K562 (cell line): ENCODE measurements at regions not wholly inside any gene's neighbourhood (a gene's known extent, or its start where the extent isn't known, plus 50 kb on each side); places are given as distances from the start of the nearest gene placed in this dataset.

ENCODE experiments used
- ATAC-seq: fragments of 200-7000 bp; cut with Tn5 transposase; 3 replicates; pipeline ENCODE4 v1.9.1; 2020; ENCODE audit warnings: moderate library complexity
- BruUV-seq: library from RNA; stranded (reverse); fragments of 400-500 nt; replicated peaks from 2 replicates; lab custom pipeline; 2021; lab: Mats Ljungman, UMichigan
- CTCF ChIA-PET: fragments of 300-600 bp; formaldehyde crosslinking; extraction: SDS; loops from one replicate; lab custom pipeline; 2021; ENCODE audit warnings: low intra/inter-chr PET ratio; lab: Yijun Ruan, JAX
- POLR2A ChIA-PET: fragments of 300-600, 350-650 bp; sonication (Branson Sonifier 250); formaldehyde crosslinking; extraction: SDS; loops from one replicate; lab custom pipeline; 2021; ENCODE audit warnings: antibody characterized with exemption, inconsistent platforms; lab: Yijun Ruan, JAX
- DNase-seq, 4 experiments: peaks; one replicate each; pipeline versions ENCODE4 v3.0.0 to v3.0.0-alpha.2; 2011 to 2018; ENCODE audit warnings: low spot score in 3 of 4, mixed read lengths in 3 of 4; ENCODE audit errors: extremely low read depth in 1 of 4
- FAIRE-seq: peaks from 2 replicates; lab custom pipeline; 2011; peaks lifted over from hg19 to GRCh38; lab: Jason Lieb, UNC
- H2AFZ ChIP-seq: 2 replicates; pipeline ENCODE4 v1.6.0; 2011; ENCODE audit warnings: low read depth, low read length, control low read depth, inconsistent platforms
- H3K27ac ChIP-seq: fragments of 200-600 bp; 3 replicates; pipeline ENCODE4 v1.8.0; 2011; ENCODE audit warnings: low read depth, mild to moderate bottlenecking, control low read depth, inconsistent platforms, low read length, moderate library complexity, mixed read lengths; ENCODE audit errors: extremely low read depth
- H3K27me3 ChIP-seq, 2 experiments: fragments of 300-600 bp in 1 of 2; 2 replicates in 1 of 2; 3 replicates in 1 of 2; pipeline versions ENCODE4 v1.6.0 to v1.8.0; 2011; ENCODE audit warnings: inconsistent platforms in 2 of 2, low read length in 2 of 2, mild to moderate bottlenecking in 1 of 2, mixed read lengths in 1 of 2, moderate library complexity in 1 of 2; ENCODE audit not compliant: control insufficient read depth in 2 of 2, insufficient read depth in 2 of 2
- H3K36me3 ChIP-seq: fragments of 300-600 bp; 3 replicates; pipeline ENCODE4 v1.8.0; 2011; ENCODE audit warnings: mild to moderate bottlenecking, low read length, inconsistent platforms; ENCODE audit not compliant: control insufficient read depth, insufficient read depth
- H3K4me1 ChIP-seq, 2 experiments: fragments of 200-600 bp in 1 of 2; replicated peaks in 1 of 2; 2 replicates in 1 of 2; 3 replicates in 1 of 2; pipeline versions ENCODE4 v1.5.1 to v1.8.0; 2011; ENCODE audit warnings: inconsistent platforms in 2 of 2, low read length in 2 of 2, mild to moderate bottlenecking in 1 of 2, mixed read lengths in 1 of 2, moderate library complexity in 1 of 2; ENCODE audit not compliant: control insufficient read depth in 2 of 2, insufficient read depth in 2 of 2
- H3K4me2 ChIP-seq: 2 replicates; pipeline ENCODE4 v1.6.1; 2011; ENCODE audit warnings: low read length, control low read depth, inconsistent platforms, mixed read lengths; ENCODE audit not compliant: insufficient read depth
- H3K4me3 ChIP-seq: fragments of 200-600 bp; sonication (generic), shearing (Covaris generic); 2 replicates; pipeline ENCODE4 v1.5.1; 2016; ENCODE audit warnings: control low read depth, inconsistent platforms
- H3K79me2 ChIP-seq: fragments of 200-600 bp; 3 replicates; pipeline ENCODE4 v1.8.0; 2011; ENCODE audit warnings: low read length, inconsistent platforms; ENCODE audit not compliant: control insufficient read depth, insufficient read depth
- H3K9ac ChIP-seq, 2 experiments: 2 replicates each; pipeline versions ENCODE4 v1.6.0 to v1.6.1; 2011; ENCODE audit warnings: low read depth in 2 of 2, low read length in 2 of 2, control low read depth in 1 of 2, inconsistent platforms in 1 of 2, mild to moderate bottlenecking in 1 of 2, mixed read lengths in 1 of 2; ENCODE audit not compliant: insufficient read depth in 1 of 2
- H3K9me1 ChIP-seq: one replicate; pipeline ENCODE4 v1.6.0; 2011; ENCODE audit warnings: inconsistent platforms, mild to moderate bottlenecking, low read length, moderate library complexity; ENCODE audit not compliant: control insufficient read depth, insufficient read depth
- H3K9me3 ChIP-seq: replicated peaks from 2 replicates; pipeline ENCODE4 v1.5.1; 2011; ENCODE audit warnings: low read depth, low read length, inconsistent platforms; ENCODE audit not compliant: control insufficient read depth, insufficient read depth
- H4K20me1 ChIP-seq: replicated peaks from 2 replicates; pipeline ENCODE4 v1.6.1; 2011; ENCODE audit warnings: low read length, inconsistent platforms, mixed read lengths; ENCODE audit not compliant: control insufficient read depth, insufficient read depth
- FOSL1 ChIP-seq: fragments of 200-800 bp; sonication (Bioruptor generic); conservative IDR thresholded peaks from 2 replicates; pipeline ENCODE4 v1.6.1; 2016; ENCODE audit warnings: missing genetic modification characterization, missing compliant biosample characterization
- KLF10 ChIP-seq: fragments of 250-450 bp; sonication (Bioruptor Pico); IDR thresholded peaks from 2 replicates; pipeline ENCODE4 v1.6.1; 2021; ENCODE audit warnings: matching md5 sums
- RBM15 ChIP-seq: fragments of 200-400 bp; formaldehyde crosslinking; IDR thresholded peaks from 2 replicates; pipeline ENCODE4 v1.6.1; 2018; ENCODE audit warnings: mild to moderate bottlenecking, low read length, moderate library complexity; ENCODE audit not compliant: insufficient read depth
- RBM17 ChIP-seq: fragments of 200-400 bp; formaldehyde crosslinking; IDR thresholded peaks from 2 replicates; pipeline ENCODE4 v1.6.1; 2017; ENCODE audit warnings: low read depth, mild to moderate bottlenecking, low read length, borderline replicate concordance
- SMC3 ChIP-seq: conservative IDR thresholded peaks from 2 replicates; pipeline ENCODE4 v1.6.1; 2011; ENCODE audit warnings: low read depth, low read length, improper control_type of control experiment; ENCODE audit not compliant: insufficient read depth
- TAF1 ChIP-seq: IDR thresholded peaks from 2 replicates; pipeline ENCODE4 v1.6.1; 2011; ENCODE audit warnings: mild to moderate bottlenecking, low read length, moderate library complexity; ENCODE audit not compliant: insufficient read depth, control insufficient read depth, severe bottlenecking; ENCODE audit errors: extremely low read depth
- TAF7 ChIP-seq: fragments of 450-650 bp; IDR thresholded peaks from 2 replicates; pipeline ENCODE4 v1.6.1; 2016; ENCODE audit warnings: missing genetic modification characterization, missing compliant biosample characterization
- TBP ChIP-seq: optimal IDR thresholded peaks from 2 replicates; pipeline ENCODE3; 2011; ENCODE audit warnings: low read depth, low read length, improper control_type of control experiment
- TEAD1 ChIP-seq, 2 experiments: fragments of 450-650 bp in 1 of 2; sonication (generic) in 1 of 2; formaldehyde crosslinking; IDR thresholded peaks; 2 replicates each; pipeline versions ENCODE4 v1.4.0 to v1.8.0; 2020 to 2022; ENCODE audit warnings: mild to moderate bottlenecking in 2 of 2, missing genetic modification reagents in 1 of 2
- TFAM ChIP-seq: fragments of 250-450 bp; sonication (Bioruptor Pico); conservative IDR thresholded peaks from 2 replicates; pipeline ENCODE4 v1.5.0; 2021; ENCODE audit warnings: mild to moderate bottlenecking, moderate library complexity
- WGBS: fragments of 100-300 bp; shearing (Covaris generic); methylation state at CpG from one replicate; pipeline ENCODE4 v1.1.6; 2016; ENCODE audit warnings: low coverage, mixed read lengths; ENCODE audit not compliant: insufficient coverage; ENCODE audit errors: missing lambda C conversion rate; 5-methylcytosine and 5-hydroxymethylcytosine counted together
- in situ Hi-C: fragments of 300-500 bp; cut with MboI; formaldehyde crosslinking; loops from 4 replicates; pipeline ENCODE4 v1.15.0; 2018; ENCODE audit warnings: inconsistent platforms, mixed read lengths
- intact Hi-C: fragments of 100-400 bp; cut with micrococcal nuclease; formaldehyde crosslinking; loops from 2 replicates; pipeline ENCODE4 v1.14.2; 2022
- TF ChIP-seq, protein P1 (sequence below), 2 experiments: fragments of 450-650 bp in 1 of 2; sonication (generic) in 1 of 2; formaldehyde crosslinking in 1 of 2; IDR thresholded peaks in 1 of 2; conservative IDR thresholded peaks in 1 of 2; 2 replicates each; pipeline versions ENCODE4 v1.6.1 to v1.8.1; 2016 to 2023; ENCODE audit warnings: mild to moderate bottlenecking in 2 of 2, moderate library complexity in 2 of 2, inconsistent platforms in 1 of 2, missing genetic modification reagents in 1 of 2
- TF ChIP-seq, protein P2 (sequence below): IDR thresholded peaks from 2 replicates; pipeline ENCODE4 v1.6.1; 2014; ENCODE audit warnings: antibody characterized with exemption
- TF ChIP-seq, protein P3 (sequence below): sonication (generic); formaldehyde crosslinking; IDR thresholded peaks from 2 replicates; pipeline ENCODE4 v1.8.1; 2022; ENCODE audit warnings: missing genetic modification reagents
- TF ChIP-seq, protein P4 (sequence below), 2 experiments: IDR thresholded peaks in 1 of 2; conservative IDR thresholded peaks in 1 of 2; 2 replicates each; pipeline ENCODE4 v1.6.1; 2016; ENCODE audit warnings: low read depth in 2 of 2, mild to moderate bottlenecking in 1 of 2, missing compliant biosample characterization in 1 of 2, missing genetic modification characterization in 1 of 2, moderate library complexity in 1 of 2

DNA sequence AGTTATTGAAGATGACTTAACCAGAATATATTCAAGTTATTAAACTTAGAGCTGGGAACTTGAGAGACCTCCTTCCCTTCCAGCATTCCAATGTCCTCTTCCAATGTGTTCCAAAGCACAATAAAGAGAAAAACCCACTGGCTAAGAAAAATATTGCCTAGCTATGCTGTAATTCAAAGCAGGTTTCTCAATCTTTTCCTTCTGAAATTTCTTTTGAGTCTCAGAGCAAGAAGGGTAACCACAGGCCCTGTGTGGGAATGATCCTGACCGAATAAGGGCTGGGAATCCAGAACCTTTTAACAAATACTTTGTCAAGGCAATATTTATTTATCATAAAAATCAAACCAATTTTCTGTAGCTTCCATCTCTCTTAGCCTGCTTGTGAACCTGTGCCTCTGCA is 150.7 kb upstream of the SFRP2 start (continued):
- TF ChIP-seq, protein P1, sequence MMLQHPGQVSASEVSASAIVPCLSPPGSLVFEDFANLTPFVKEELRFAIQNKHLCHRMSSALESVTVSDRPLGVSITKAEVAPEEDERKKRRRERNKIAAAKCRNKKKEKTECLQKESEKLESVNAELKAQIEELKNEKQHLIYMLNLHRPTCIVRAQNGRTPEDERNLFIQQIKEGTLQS (IDR thresholded peaks at IDR 0.05): no peak
- TF ChIP-seq, protein P1 (CRISPR knock-in tag; conservative IDR thresholded peaks at IDR 0.05): no peak
- TF ChIP-seq FOSL1 (tag) (no peak), TAF1 (no peak), KLF10 (no peak)

DNA sequence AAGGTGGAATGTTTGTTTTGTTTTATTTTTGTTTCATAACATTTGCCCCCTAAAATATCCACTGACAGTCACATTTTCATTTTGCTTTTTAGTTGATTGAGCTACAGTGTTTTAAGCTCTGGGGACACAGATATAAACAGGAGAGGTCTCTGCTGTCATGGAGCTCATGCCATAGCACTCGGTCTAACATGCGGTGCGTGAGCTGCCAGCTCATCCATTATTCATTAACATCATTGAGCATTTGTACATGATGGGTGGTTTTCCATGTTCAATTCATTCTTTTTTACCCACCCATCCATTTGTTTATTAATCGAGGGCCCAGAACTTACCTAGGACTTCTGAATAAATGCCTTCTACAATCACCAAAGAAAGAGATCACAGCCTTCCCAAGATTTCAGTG is 150.1 kb upstream of the SFRP2 start:
- WGBS: 26% methylated on average over 4 of the region's 4 CpGs
- Histone ChIP-seq H3K79me2 (no peaks in the 10 kb centered on the region), H3K4me2 (no peak overlapping the region), H3K4me1 (peaks cover 0 to 5% of the 10 kb centered on the region in 2 experiments; a peak in 1 of 5 replicates), H3K27me3 (no peaks in the 10 kb centered on the region), H3K9me1 (no peaks in the 10 kb centered on the region), H2AFZ (no peak overlapping the region), H3K9ac (no peak overlapping the region), H3K36me3 (no peaks in the 10 kb centered on the region), H3K4me3 (no peak overlapping the region), H4K20me1 (no peaks in the 10 kb centered on the region), H3K27ac (no peak overlapping the region), H3K9me3 (no peaks in the 10 kb centered on the region)
- POLR2A ChIA-PET: no interaction called here
- FAIRE-seq (no peak), DNase-seq (no peak), ATAC-seq (no peak)
- BruUV-seq: no TSS peak
- CTCF ChIA-PET: no interaction called here
- in situ Hi-C loops: no loop called here
- intact Hi-C loops: no loop called here
- TF ChIP-seq, protein P2, sequence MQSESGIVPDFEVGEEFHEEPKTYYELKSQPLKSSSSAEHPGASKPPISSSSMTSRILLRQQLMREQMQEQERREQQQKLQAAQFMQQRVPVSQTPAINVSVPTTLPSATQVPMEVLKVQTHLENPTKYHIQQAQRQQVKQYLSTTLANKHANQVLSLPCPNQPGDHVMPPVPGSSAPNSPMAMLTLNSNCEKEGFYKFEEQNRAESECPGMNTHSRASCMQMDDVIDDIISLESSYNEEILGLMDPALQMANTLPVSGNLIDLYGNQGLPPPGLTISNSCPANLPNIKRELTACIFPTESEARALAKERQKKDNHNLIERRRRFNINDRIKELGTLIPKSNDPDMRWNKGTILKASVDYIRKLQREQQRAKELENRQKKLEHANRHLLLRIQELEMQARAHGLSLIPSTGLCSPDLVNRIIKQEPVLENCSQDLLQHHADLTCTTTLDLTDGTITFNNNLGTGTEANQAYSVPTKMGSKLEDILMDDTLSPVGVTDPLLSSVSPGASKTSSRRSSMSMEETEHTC: no peak
- TF ChIP-seq TBP: no peak
- TF ChIP-seq TAF7 (tag): no peak
- TF ChIP-seq TEAD1 (CRISPR knock-in tag; IDR thresholded peaks at IDR 0.05): no peak
- no peak for TF ChIP-seq TFAM (CRISPR knock-in tag)
- TF ChIP-seq, protein P3, sequence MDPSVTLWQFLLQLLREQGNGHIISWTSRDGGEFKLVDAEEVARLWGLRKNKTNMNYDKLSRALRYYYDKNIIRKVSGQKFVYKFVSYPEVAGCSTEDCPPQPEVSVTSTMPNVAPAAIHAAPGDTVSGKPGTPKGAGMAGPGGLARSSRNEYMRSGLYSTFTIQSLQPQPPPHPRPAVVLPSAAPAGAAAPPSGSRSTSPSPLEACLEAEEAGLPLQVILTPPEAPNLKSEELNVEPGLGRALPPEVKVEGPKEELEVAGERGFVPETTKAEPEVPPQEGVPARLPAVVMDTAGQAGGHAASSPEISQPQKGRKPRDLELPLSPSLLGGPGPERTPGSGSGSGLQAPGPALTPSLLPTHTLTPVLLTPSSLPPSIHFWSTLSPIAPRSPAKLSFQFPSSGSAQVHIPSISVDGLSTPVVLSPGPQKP (CRISPR knock-in tag): no peak
- TF ChIP-seq RBM17: no peak
- TF ChIP-seq, protein P4, sequence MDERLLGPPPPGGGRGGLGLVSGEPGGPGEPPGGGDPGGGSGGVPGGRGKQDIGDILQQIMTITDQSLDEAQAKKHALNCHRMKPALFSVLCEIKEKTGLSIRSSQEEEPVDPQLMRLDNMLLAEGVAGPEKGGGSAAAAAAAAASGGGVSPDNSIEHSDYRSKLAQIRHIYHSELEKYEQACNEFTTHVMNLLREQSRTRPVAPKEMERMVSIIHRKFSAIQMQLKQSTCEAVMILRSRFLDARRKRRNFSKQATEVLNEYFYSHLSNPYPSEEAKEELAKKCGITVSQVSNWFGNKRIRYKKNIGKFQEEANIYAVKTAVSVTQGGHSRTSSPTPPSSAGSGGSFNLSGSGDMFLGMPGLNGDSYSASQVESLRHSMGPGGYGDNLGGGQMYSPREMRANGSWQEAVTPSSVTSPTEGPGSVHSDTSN (CRISPR knock-in tag; IDR thresholded peaks at IDR 0.05; ENCODE audit: low read depth): no peak
- TF ChIP-seq, protein P4 (tag; conservative IDR thresholded peaks at IDR 0.05; ENCODE audit: low read depth): no peak
- TF ChIP-seq RBM15: no peak
- no peak for TF ChIP-seq SMC3
